HG03064 (cell line): ENCODE measurements at regions not wholly inside any gene's neighbourhood (a gene's known extent, or its start where the extent isn't known, plus 50 kb on each side); places are given as distances from the start of the nearest gene placed in this dataset.
A peak's percentile ranks its signal among the peaks of the same experiment; 100 is the strongest.
"Not testable (repeated sequence)": the region's sequence is repeated elsewhere in the genome, so short reads cannot be mapped to it uniquely, and the experiment has no call there.

Experiments
- ATAC-seq: cut with Tn5 transposase; IDR thresholded peaks from one replicate; pipeline ENCODE4 v1.9.1; 2021; ENCODE audit warnings: low read depth; ENCODE audit not compliant: unreplicated experiment

DNA sequence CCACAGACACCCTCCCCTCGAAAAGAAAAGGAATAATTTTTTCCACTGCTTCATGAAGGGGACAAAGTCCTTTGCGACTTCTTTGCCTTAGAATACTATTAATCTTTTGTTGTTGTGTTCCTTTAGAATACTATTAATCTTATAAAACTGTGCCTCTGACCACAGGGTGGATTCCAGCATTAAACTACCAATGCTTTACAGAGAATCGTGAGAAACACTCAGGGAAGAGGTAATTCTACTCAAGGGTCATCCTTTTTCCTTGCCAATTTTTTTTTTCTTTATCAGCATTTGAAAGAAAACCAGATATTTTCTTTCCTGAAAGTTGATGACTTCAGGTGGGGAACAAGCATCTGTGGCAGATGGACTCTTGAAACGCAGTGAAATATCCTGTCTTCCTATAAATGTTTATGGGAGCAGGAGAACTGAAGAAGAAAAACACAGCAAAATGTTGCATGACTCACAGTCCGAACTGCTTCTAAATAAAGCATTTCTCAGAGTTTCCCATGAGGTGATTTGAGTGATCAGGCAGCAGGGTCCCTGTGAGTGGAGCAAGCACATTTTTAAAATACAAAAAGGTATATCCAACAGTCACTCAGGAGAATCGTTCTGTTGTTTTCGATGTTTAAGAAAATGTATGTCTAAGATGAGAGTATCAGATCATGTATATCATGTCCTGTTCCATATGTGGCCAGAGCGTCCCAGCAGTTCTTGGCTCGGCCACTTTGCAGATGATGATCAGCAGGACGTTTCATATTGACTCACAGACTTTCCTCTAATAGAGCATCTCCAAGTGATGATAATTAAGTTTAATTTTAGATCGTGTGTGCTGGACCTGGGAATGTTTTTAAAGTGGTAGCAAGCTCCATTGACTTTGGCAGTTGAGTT, 154.2 kb upstream of the RUNX1 start:
- ATAC-seq, result no peak

DNA sequence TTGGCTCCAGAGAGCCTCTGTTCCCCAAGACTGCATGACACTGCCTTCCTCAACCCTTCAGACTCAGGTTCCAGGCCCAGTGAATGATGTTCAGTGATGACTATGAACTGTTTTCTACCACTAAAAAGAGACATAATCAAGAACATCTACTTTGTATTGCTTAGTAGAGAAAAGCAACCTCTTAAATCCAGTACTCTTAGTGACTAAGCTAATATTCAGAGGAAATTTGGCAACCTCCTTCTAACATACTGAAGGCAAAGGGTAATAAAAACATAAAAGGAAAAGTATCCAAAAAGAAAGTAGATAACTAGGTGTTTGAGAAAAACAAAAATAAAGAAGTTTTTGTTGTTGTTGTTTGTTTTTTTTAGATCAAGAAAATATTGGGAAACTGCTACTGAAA, 153.3 kb upstream of the RUNX1 start:
- ATAC-seq, result no peak

DNA sequence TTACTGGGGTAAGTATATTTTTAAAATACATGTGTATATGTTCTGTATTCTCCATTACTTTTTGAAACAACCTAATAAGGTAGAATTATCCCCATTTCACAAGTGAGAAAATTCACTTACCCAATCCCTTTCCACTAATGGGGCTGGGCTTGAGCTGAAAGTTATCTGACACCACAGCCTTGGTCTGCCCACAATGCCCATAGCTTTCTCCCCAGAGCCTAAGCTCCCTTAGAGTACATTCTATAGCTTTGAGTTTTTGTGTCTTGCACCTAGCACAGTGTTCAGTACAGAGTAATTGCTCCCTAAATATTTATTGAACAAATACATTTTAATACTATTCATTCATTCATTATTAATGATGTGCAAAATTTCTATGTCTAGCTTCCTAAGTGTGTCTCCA, 152.7 kb upstream of the RUNX1 start:
- no peak for ATAC-seq

DNA sequence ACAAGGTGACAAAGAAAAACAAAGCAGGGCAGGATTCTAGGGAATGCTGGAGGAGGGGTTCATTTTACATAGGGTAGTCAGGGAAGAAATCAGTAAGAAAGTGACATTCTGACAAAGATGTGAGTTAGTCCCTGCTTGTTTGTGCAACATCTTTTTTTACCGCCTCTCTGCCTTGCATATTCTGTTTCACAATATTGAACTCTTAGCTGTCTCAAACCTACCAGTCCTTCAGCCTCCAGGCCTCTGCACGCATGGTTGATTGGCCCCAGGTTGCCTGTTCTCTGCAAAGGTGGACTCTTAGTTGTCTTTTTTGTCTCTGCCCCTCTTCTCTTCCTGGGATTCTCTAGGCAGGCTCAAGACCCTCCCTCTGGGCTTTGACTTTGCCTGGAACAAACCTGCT, 152.2 kb upstream of the RUNX1 start:
- ATAC-seq, result no peak

DNA sequence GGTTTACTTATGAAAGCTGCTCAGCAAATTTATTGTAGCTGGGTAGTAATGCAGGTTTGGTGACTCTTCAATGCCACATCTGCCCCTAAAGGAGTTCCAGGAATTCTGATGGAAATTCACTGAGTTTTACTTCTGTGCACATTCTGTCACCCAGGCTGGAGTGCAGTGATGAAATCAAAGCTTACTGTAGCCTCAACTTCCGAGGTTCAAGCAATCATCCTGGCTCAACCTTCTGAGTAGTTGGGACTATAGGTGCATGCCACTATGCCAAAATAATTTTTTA, 150.6 kb upstream of the RUNX1 start:
- no peak for ATAC-seq

DNA sequence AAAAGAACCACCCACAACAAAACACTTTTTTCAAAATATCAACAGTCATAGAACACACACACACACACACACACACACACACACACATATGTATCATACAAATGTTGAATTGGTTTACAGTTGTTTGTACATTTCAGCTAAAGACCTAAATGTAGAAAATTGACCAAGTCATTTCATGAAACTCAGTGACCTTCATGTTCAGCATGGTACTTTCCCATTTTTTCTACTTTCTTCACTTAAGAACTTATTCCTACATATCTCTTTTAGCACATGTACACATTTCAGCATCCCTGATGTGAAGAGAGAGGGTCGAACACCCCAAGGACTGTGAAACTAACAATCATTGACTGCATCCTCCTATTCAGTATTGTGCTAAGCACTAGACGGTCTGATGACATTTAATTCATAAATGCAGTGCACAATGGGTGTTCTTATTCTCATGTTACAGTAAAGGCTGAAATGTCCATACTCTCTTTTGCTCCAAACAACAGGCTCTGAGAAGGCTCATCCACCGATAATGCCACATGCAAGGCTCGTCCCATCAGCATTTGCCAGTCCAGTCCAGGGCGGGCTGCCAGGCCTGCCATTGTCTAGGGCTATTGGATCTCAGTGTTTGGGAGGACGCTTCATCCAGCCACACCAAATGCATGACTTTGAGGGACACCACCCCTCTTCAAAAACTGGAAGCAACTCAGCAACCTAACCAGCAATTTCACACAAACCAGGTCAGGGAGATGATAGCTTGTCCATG, 150.1 kb upstream of the RUNX1 start:
- no peak for ATAC-seq

DNA sequence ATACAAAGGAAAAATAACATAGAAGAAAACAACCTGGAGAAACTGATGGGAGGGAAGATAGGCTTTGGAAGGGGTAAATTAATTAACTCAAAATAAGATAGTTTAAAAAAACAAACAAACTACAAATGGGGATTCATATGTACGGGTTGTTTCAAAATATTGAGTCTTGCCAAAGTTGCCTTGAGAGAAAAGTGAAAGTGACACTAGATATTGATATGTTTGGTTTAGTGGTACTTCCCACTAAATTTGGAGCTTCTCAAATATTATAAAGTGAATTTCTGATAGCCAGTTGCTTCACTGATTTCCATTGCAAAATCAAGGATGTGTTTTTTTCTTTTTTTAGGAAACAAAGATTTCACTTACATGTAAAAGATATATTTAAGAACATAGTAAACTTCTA, 149.5 kb upstream of the RUNX1 start:
- no peak for ATAC-seq

DNA sequence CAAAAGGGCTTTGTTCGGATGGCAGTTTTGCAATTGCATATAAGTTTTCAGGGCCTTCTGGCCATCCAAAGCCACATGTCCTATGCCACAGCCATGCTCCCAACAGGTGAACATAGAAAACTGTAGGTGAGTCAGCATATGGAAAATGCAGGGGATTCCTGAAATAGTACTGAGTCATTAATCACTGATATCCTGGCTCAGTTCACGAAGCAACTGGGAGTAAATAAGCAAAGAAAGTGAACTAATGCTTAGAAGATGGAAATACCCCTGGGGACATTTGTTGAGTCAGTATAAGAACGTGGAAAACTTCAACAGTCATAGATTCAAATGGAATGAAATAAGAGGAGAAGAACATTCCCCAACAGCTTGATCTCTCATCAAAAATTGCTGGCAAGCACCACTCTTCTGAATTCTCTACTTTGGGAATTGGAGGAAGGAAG, 148.9 kb upstream of the RUNX1 start:
- ATAC-seq, result no peak

DNA sequence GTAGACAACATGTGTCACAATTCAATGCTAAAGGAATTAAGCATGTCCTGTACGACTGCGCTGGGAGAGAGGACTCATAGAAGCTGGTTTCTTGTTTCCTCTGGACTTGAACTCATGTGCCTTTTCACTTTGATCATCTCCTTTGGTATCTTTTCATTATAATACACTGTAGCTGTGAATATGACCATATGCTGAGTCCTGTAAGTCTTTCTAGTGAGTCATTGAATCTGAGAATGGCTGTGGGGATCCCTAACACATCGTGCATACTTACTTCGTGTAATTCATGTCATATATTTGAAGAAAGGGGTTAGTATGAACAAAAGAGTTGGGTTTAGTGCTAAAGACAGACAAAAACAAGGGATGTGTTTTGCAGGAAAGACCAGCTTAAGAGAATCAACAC, 148.1 kb upstream of the RUNX1 start:
- no peak for ATAC-seq

DNA sequence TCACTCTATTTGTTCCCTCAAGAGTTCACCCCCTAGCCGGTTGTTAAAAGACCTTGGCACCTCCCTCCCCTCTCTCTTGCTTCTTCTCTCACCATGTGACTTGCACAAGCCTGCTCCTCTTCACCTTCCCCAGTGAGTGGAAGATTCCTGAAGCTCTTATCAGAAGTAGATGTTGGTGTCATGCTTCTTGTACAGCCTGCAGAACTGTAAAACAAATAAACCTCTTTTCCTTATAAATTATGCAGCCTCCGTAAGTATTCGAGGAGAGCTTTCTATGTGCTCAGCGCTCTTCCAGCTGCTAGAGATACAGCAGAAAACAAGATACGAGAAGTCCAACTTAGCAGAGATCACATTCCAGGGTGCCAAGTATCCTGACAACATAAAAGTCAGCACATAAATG, 147.0 kb upstream of the RUNX1 start:
- no peak for ATAC-seq

DNA sequence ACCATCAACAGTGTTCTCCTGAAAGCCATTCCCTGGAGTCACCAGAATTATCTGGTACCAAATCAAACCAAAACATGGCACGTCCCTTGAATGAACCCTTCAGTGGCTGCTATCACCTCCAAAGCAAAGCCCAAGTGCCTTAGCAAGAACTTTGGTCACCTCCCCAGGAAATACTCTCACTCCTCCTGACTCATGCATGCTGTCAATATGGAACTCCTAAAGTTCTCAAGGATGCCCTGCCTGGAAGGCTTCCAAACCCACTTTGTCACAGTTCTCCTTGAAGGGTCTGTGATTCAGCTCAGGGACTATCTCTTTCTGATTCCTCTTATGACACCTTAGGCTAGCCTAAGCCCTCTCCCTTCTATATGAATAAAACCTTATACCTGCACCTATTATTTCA, 146.1 kb upstream of the RUNX1 start:
- ATAC-seq, result no peak

DNA sequence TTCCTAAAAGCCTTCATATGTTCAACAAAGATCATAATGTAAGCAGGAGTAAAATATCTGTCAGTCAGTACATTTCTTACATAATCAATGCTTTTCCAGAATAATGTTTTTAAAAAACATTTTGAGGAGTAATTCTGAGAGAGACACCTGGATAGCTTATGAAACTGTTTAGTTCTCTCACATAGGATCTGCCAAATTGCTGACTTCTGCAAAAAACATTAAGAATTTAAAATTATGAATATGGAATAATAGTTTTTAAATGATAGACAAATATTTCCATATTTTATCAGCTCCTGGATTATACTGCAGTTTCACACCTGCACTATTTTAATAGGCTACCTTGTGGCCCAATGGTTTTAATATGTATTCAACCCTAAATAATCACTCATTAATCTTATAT, 142.7 kb upstream of the RUNX1 start:
- no peak for ATAC-seq

DNA sequence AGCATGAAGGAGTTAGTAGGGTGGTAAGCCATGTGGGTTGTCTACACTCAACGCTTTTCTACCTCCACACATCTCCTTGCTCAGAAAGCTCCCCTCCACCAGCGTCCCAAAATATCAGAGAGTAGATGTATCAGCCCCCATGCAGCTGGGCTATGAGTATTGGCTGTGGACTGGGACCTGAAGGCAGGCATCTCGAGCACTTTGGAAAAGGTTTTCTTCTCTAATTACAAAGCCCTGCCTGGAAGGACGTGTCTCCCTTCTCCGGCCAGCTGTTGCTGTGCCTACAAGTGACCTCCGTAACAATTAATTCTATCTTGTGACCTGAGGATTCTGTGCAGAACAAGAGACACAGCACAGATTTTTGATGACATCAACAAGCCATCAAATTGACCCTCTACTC, 142.0 kb upstream of the RUNX1 start:
- ATAC-seq, result no peak

DNA sequence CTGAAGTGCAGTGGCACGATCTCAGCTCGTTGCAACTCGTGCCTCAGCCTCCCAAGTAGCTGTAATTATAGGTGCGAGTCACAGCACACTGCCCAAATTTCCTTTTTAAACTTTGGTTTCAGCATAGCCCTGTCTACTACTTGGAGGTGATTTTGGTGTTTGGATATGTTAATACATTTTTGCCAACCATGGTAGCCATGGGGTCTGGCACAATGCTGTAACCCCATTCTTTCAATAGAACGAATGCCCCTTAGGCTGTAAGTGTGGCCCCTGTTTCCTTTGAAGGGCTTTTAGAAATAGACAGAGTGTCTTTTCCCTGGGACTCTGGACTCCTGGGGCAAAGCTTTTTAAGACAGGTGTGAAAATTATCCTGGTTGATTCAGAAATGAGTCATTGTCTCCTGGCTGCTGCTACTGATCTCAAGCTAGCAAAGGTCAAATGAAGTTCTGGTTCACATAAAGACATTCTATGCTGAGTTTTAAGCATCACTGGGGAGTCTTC, 141.1 kb upstream of the RUNX1 start:
- no peak for ATAC-seq

DNA sequence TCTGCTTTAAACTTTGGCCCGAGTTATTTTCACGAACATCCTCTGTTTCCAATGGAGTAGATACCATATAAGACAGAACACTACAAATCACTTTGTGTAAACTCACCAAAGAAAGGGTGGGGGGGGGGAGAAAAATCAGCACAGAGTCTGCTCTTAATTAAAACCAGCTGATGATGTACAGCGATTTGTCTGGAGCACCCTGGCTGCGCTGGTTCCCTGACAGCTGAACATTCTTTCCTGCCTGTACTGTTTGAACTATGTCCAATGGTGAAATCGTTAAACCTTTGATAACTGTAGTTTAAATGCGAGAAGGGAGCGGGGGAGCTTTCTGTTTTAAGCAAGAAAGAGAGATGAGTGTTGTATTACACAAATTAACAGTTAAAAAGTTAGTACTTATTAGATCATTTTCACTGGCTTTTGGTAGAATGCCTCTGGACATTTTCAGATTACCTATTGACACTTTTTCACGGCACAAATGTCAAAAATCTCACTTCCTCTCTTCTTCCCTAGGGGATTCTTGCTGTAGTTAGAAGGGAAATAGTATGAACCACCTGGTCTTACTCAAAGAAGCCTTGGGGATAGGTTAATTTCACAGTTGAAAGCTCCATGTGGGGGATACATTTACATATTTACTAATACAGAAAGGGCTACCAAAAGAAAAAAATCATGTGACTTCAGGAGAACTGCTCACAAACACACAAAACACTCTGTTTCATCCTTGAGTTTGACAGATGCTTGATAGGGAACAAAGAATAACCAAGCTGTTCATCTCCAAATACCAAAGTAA, 140.2 kb upstream of the RUNX1 start:
- ATAC-seq, result peak; percentile 91

DNA sequence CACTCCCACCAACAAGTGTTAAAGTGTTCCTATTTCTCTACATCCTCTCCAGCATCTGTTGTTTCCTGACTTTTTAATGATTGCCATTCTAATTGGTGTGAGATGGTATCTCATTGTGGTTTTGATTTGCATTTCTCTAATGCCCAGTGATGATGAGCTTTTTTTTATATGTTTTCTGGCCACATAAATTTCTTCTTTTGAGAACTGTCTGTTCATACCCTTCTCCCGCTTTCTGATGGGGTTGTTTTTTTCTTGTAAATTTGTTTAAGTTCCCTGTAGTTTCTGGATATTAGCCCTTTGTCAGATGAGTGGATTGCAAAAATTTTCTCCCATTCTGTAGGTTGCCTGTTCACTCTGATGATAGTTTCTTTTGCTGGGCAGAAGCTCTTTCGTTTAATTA, 134.3 kb upstream of the RUNX1 start:
- not testable (repeated sequence) for ATAC-seq

DNA sequence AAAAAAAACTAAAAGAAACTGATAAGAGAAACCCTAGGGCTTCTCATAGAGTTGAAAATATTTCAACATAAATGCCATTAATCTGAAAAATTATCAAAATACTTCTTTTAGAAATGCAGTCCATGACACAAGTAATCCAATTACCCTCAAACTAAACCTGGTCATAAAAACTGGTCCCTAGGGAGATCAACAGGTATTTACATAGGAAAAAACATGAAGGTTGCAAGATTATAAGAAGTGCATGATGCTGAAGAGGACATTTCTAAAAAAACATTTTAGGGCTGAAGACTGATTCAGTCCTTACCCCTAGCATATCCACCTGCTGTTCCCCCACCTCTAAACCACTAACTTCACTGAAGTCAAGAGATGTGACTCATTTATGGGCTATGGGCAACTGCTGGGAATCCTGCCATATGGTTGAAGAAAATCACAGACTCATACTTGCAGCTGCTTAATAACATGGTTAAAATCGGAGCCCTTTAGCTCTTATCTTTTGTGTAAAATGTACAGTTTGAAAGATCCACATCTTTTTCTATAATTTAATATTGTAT, 131.0 kb upstream of the RUNX1 start:
- ATAC-seq, result no peak

DNA sequence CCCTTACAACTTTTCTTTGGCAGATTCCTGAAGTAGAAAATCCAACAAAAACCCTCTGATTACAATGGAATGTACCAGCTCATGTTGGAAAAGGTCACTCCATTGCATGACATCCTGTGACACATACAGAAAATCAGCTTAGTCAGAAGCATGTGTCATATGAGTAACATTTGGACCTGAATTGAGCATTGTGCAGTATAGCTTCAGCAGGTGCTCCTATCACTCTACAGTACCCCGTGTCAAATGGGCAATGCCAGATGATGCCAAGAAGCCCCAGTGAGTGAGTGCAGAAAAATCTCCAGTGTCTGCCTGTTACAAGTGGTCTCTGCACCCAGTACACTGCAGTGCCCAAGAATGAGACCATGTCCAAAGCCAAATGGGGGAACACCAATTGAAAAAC, 129.7 kb upstream of the RUNX1 start:
- no peak for ATAC-seq

DNA sequence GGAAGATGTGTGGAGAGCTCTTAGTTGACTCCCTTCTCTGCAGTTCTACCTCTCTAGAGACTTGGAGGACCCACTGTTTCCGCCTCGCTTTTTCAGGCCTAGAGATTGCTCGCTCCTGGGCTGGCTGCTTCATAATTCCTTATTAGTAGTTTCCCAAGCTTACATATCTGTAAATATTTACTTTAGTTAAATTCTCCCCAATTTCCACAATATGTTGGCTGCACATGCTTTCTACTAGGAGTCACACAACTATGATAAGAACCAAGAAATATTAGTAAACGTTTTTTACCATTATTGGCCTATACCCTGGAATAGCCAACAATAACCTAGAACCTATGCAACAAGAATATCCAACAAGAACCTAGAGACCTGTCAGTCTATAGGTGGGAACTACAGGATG, 129.0 kb upstream of the RUNX1 start:
- ATAC-seq, result no peak

DNA sequence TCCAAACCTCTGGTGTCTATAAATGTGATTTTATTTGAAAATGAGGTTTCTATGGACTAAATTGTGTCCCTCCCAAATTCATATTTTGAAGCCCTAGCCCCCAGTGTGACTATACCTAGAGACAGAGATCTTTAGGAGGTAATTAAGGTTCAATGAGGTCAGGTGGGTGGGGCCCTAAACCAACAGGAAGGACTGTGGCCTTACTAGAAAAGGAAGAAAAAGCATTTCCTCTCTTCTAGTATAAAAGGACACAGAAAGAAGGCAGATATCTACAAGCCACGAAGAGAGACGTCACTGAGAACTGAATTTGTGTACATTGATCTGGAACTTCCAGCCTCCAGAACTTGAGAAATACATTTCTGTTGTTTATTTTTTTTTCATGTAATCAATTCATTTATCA, 123.1 kb upstream of the RUNX1 start:
- no peak for ATAC-seq

DNA sequence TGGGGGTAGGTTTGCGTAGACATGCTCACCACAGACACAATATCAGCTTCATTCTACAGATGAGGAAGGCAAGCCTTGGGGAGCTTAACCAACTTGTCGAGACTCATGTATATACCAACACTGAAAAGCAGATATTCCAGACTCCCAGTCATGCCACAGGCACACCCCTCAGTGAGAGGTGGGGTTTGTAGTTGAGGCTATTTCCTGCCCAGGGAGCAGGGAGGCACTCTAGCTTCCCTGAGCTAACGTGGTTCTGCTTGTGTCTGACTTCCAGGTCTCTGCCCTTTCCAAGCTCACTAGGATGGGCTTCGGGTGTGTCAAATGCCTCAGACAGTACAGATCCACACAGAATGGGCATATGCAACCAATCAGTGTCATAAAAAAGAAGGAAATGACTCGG, 122.3 kb upstream of the RUNX1 start:
- no peak for ATAC-seq
